Bronchial epithelial cell (primary cell): ENCODE measurements at regions not wholly inside any gene's neighbourhood (a gene's known extent, or its start where the extent isn't known, plus 50 kb on each side); places are given as distances from the start of the nearest gene placed in this dataset.

Source experiments
- DNase-seq: peaks from one replicate; pipeline ENCODE4 v3.0.0-alpha.2; 2010; ENCODE audit warnings: low read depth
- FAIRE-seq: peaks from 2 replicates; lab custom pipeline; 2011; peaks lifted over from hg19 to GRCh38; lab: Jason Lieb, UNC
- H3K27me3 ChIP-seq: 2 replicates; pipeline ENCODE4 v1.5.1; 2011; ENCODE audit warnings: low read length; ENCODE audit not compliant: control insufficient read depth, insufficient read depth
- H3K36me3 ChIP-seq: 2 replicates; pipeline ENCODE4 v1.5.1; 2011; ENCODE audit warnings: low read length; ENCODE audit not compliant: control insufficient read depth, insufficient read depth
- H3K4me3 ChIP-seq: 2 replicates; pipeline ENCODE4 v1.5.1; 2011; ENCODE audit warnings: mild to moderate bottlenecking, low read depth, low read length, control low read depth
- CTCF ChIP-seq: IDR thresholded peaks from 2 replicates; pipeline ENCODE4 v1.5.1; 2011; ENCODE audit warnings: mild to moderate bottlenecking, moderate library complexity, low read length, control low read depth, inconsistent platforms; ENCODE audit not compliant: insufficient read depth, severe bottlenecking

- DNase-seq, result no peak
- no peak for TF ChIP-seq CTCF
- Histone ChIP-seq H3K27me3 (no peaks in the 10 kb centered on the region), H3K4me3 (no peak overlapping the region), H3K36me3 (no peaks in the 10 kb centered on the region)
- FAIRE-seq, result no peak
These were observed 365.7 kb downstream of the GXYLT1 start for GRCh38 chr12:41778934-41779333.

- no peaks in the 10 kb centered on the region for H3K36me3 ChIP-seq
- no peak for DNase-seq
- no peak overlapping the region for H3K4me3 ChIP-seq
- no peak for TF ChIP-seq CTCF
- FAIRE-seq, result no peak
- no peaks in the 10 kb centered on the region for H3K27me3 ChIP-seq
These were observed 367.4 kb downstream of the GXYLT1 start for GRCh38 chr12:41777064-41777790.

DNA sequence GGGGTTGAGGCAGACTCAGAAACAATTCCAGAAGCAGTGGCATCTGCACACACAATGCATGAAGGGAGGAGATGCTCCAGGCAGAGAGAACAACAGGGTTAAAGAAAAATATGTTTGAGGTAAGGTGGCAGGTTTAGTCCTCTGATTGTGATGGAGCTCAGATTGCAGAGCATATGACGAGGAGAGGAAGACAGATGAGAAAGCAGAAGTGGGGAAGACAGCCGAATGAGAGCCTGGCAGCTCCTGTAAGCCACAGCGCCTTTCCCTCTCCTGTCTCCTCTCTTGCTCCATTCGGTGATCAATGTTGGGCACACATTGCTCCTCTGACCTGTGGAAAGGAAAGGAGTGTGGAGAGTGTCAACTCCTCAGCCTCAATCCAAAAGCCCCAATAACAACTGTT lies 372.2 kb downstream of the GXYLT1 start:
- FAIRE-seq (no peak), DNase-seq (no peak)
- Histone ChIP-seq H3K4me3 (no peak overlapping the region), H3K27me3 (no peaks in the 10 kb centered on the region), H3K36me3 (no peaks in the 10 kb centered on the region)
- no peak for TF ChIP-seq CTCF

- Histone ChIP-seq H3K27me3 (no peaks in the 10 kb centered on the region), H3K36me3 (no peaks in the 10 kb centered on the region), H3K4me3 (no peak overlapping the region)
- TF ChIP-seq CTCF, result no peak
- no peak for FAIRE-seq
- no peak for DNase-seq
These were observed 374.9 kb downstream of the GXYLT1 start for GRCh38 chr12:41769810-41770209.

DNA sequence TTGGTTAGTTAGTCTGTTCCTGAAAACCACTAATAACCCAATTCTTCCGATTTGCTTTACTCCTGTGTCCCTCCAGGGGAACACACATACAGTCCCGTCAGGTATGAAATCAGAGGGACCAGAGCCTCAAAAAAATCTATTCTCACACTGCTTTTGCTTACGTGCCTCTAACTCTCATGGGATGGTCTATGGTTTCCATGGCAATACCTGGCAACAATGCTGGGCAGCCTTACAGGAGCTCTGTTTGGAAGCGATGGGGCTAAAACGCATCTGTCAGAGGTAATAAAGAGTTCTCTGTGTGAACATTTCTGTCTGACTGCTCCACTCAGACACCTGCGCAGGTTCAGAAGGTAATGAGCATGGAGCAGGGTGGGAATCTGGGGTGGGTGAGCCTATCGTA lies 376.2 kb downstream of the GXYLT1 start:
- no peaks in the 10 kb centered on the region for H3K36me3 ChIP-seq
- TF ChIP-seq CTCF, result no peak
- no peak overlapping the region for H3K4me3 ChIP-seq
- no peaks in the 10 kb centered on the region for H3K27me3 ChIP-seq
- no peak for FAIRE-seq
- no peak for DNase-seq

- no peak for TF ChIP-seq CTCF
- no peak overlapping the region for H3K4me3 ChIP-seq
- H3K27me3 ChIP-seq, result no peaks in the 10 kb centered on the region
- H3K36me3 ChIP-seq, result no peaks in the 10 kb centered on the region
- DNase-seq, result no peak
- FAIRE-seq, result peak; percentile 40
These were observed 382.0 kb downstream of the GXYLT1 start for GRCh38 chr12:41762691-41763090.
